Skin epidermis (tissue), 12 donors: ENCODE measurements at regions not wholly inside any gene's neighbourhood (a gene's known extent, or its start where the extent isn't known, plus 50 kb on each side); places are given as distances from the start of the nearest gene placed in this dataset.
"Not testable (repeated sequence)": the region's sequence is repeated elsewhere in the genome, so short reads cannot be mapped to it uniquely, and the experiment has no call there.

Experiments
- H3K27ac ChIP-seq, 21 experiments: fragments of 200-600 bp; sonication (generic) in 11 of 21; one replicate each; pipeline ENCODE4 v1.5.0; 2020; ENCODE audit warnings: mild to moderate bottlenecking in 3 of 21, inconsistent platforms in 2 of 21, moderate library complexity in 2 of 21
- H3K4me3 ChIP-seq, 7 experiments: fragments of 200-600 bp; sonication (generic) in 2 of 7; one replicate each; pipeline ENCODE4 v1.5.0; 2020; ENCODE audit warnings: inconsistent platforms in 2 of 7, mild to moderate bottlenecking in 2 of 7, moderate library complexity in 1 of 7

- Histone ChIP-seq H3K4me3 (no peak overlapping the region), H3K27ac (no peak overlapping the region)
Observed at GRCh38 chr9:18061332-18061731, 412.6 kb upstream of the ADAMTSL1 start.

GRCh38 chr9:18061856-18062255 is 412.1 kb upstream of the ADAMTSL1 start:
- Histone ChIP-seq H3K27ac (no peak overlapping the region), H3K4me3 (no peak overlapping the region)

- no peak overlapping the region for H3K27ac ChIP-seq
- H3K4me3 ChIP-seq: no peak overlapping the region
Observed at GRCh38 chr9:18063856-18064390, 410.0 kb upstream of the ADAMTSL1 start.

- H3K27ac ChIP-seq, H3K4me3 ChIP-seq: not testable (repeated sequence)
Observed at GRCh38 chr9:18066608-18067007, 407.3 kb upstream of the ADAMTSL1 start.

GRCh38 chr9:18067548-18068120 is 406.3 kb upstream of the ADAMTSL1 start:
- Histone ChIP-seq H3K4me3 (no peak overlapping the region), H3K27ac (no peak overlapping the region)

GRCh38 chr9:18068900-18069299 is 405.1 kb upstream of the ADAMTSL1 start:
- H3K4me3 ChIP-seq: no peak overlapping the region
- H3K27ac ChIP-seq: no peak overlapping the region

GRCh38 chr9:18071651-18072060 is 402.3 kb upstream of the ADAMTSL1 start:
- no peak overlapping the region for H3K27ac ChIP-seq

GRCh38 chr9:18073002-18073401 is 401.0 kb upstream of the ADAMTSL1 start:
- H3K4me3 ChIP-seq: no peak overlapping the region
- no peak overlapping the region for H3K27ac ChIP-seq

More at GRCh38 chr9:18071651-18072060, 402.3 kb upstream of the ADAMTSL1 start:
- no peak overlapping the region for H3K4me3 ChIP-seq

GRCh38 chr9:18074041-18074440 is 399.9 kb upstream of the ADAMTSL1 start:
- no peak overlapping the region for H3K27ac ChIP-seq
- no peak overlapping the region for H3K4me3 ChIP-seq

GRCh38 chr9:18075253-18075952 is 398.6 kb upstream of the ADAMTSL1 start:
- H3K4me3 ChIP-seq: no peak overlapping the region
- H3K27ac ChIP-seq: no peak overlapping the region

- H3K27ac ChIP-seq: no peak overlapping the region
- no peak overlapping the region for H3K4me3 ChIP-seq
Observed at GRCh38 chr9:18077941-18078678, 395.8 kb upstream of the ADAMTSL1 start.

- no peak overlapping the region for H3K27ac ChIP-seq
- no peak overlapping the region for H3K4me3 ChIP-seq
Observed at GRCh38 chr9:18092138-18092537, 381.8 kb upstream of the ADAMTSL1 start.

GRCh38 chr9:18106006-18106560 is 367.9 kb upstream of the ADAMTSL1 start:
- Histone ChIP-seq H3K4me3 (no peak overlapping the region), H3K27ac (no peak overlapping the region)

GRCh38 chr9:18109675-18110074 is 364.3 kb upstream of the ADAMTSL1 start:
- no peak overlapping the region for H3K4me3 ChIP-seq
- no peak overlapping the region for H3K27ac ChIP-seq

GRCh38 chr9:18111146-18111545 is 362.8 kb upstream of the ADAMTSL1 start:
- H3K27ac ChIP-seq: no peak overlapping the region
- no peak overlapping the region for H3K4me3 ChIP-seq

- Histone ChIP-seq H3K4me3 (no peak overlapping the region), H3K27ac (no peak overlapping the region)
Observed at GRCh38 chr9:18114559-18115475, 359.1 kb upstream of the ADAMTSL1 start.

GRCh38 chr9:18118268-18118667 is 355.7 kb upstream of the ADAMTSL1 start:
- Histone ChIP-seq H3K4me3 (no peak overlapping the region), H3K27ac (no peak overlapping the region)

GRCh38 chr9:18122171-18122570 is 351.8 kb upstream of the ADAMTSL1 start:
- Histone ChIP-seq H3K27ac (no peak overlapping the region), H3K4me3 (no peak overlapping the region)

- no peak overlapping the region for H3K4me3 ChIP-seq
- no peak overlapping the region for H3K27ac ChIP-seq
Observed at GRCh38 chr9:18124760-18125159, 349.2 kb upstream of the ADAMTSL1 start.
